Testis (tissue), 2 donors: ENCODE measurements at regions not wholly inside any gene's neighbourhood (a gene's known extent, or its start where the extent isn't known, plus 50 kb on each side); places are given as distances from the start of the nearest gene placed in this dataset.

ENCODE experiments used
- POLR2A ChIP-seq: fragments of 450-650 bp; IDR thresholded peaks from one replicate; pipeline ENCODE4 v1.6.1; 2017; ENCODE audit warnings: antibody characterized with exemption, mild to moderate bottlenecking, moderate library complexity
- TF ChIP-seq, protein P1 (sequence below), 3 experiments: fragments of 450-650 bp in 2 of 3; fragments of 200-600 bp in 1 of 3; sonication (generic) in 1 of 3; IDR thresholded peaks; one replicate each; pipeline ENCODE4 v1.5.1; 2016 to 2019; ENCODE audit warnings: antibody characterized with exemption in 3 of 3, mild to moderate bottlenecking in 2 of 3, moderate library complexity in 1 of 3

GRCh38 chr15:25235391-25235790, 203.4 kb downstream of the UBE3A start:
- TF ChIP-seq, protein P1, sequence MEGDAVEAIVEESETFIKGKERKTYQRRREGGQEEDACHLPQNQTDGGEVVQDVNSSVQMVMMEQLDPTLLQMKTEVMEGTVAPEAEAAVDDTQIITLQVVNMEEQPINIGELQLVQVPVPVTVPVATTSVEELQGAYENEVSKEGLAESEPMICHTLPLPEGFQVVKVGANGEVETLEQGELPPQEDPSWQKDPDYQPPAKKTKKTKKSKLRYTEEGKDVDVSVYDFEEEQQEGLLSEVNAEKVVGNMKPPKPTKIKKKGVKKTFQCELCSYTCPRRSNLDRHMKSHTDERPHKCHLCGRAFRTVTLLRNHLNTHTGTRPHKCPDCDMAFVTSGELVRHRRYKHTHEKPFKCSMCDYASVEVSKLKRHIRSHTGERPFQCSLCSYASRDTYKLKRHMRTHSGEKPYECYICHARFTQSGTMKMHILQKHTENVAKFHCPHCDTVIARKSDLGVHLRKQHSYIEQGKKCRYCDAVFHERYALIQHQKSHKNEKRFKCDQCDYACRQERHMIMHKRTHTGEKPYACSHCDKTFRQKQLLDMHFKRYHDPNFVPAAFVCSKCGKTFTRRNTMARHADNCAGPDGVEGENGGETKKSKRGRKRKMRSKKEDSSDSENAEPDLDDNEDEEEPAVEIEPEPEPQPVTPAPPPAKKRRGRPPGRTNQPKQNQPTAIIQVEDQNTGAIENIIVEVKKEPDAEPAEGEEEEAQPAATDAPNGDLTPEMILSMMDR (IDR thresholded peaks at IDR 0.05), result no peak
- TF ChIP-seq POLR2A, result no peak
